ENCODE measurements at regions not wholly inside any gene's neighbourhood (a gene's known extent, or its start where the extent isn't known, plus 50 kb on each side); places are given as distances from the start of the nearest gene placed in this dataset.

GRCh38 chr18:65544701-65545100 is 206.1 kb upstream of the CDH7 start:
- Histone ChIP-seq H3K27me3 (ENCODE audit: control insufficient read depth, extremely low read depth, insufficient read depth, low read length) (no peaks in the 10 kb centered on the region), H3K9ac (ENCODE audit: control insufficient read depth, extremely low read depth, insufficient read depth, low read length) (no peak overlapping the region), H3K9me1 (ENCODE audit: control insufficient read depth, extremely low read depth, insufficient read depth, low read length) (no peaks in the 10 kb centered on the region), H3K9me3 (ENCODE audit: control insufficient read depth, low read depth, low read length) (no peaks in the 10 kb centered on the region), H4K20me1 (ENCODE audit: control insufficient read depth, extremely low read depth, insufficient read depth, low read length) (no peaks in the 10 kb centered on the region), H3K79me2 (ENCODE audit: control insufficient read depth, insufficient read depth, low read length) (no peaks in the 10 kb centered on the region), H2AFZ (ENCODE audit: control insufficient read depth, low read length) (no peak overlapping the region), H3K4me1 (ENCODE audit: control insufficient read depth, extremely low read depth, insufficient read depth, low read length) (no peaks in the 10 kb centered on the region), H3K4me2 (ENCODE audit: control insufficient read depth, extremely low read depth, insufficient read depth, low read depth, low read length) (no peak overlapping the region), H3K27ac (ENCODE audit: control insufficient read depth, insufficient read depth, low read length) (no peak overlapping the region), H3K4me3 (ENCODE audit: control insufficient read depth in 2 of 3, extremely low read depth in 1 of 3, insufficient read depth in 2 of 3, low read depth in 1 of 3, low read length in 3 of 3) (no peak overlapping the region), H3K36me3 (ENCODE audit: control insufficient read depth in 2 of 2, extremely low read depth in 1 of 2, insufficient read depth in 2 of 2, low read length in 2 of 2) (no peaks in the 10 kb centered on the region)
- dilution Hi-C loops (cut with MboI; ENCODE audit: extremely low pct_ligation_motif_present, low sequenced_read_pairs): no loop called here
- TF ChIP-seq CTCF (optimal IDR thresholded peaks at IDR 0.05 in 1 of 3, IDR thresholded peaks at IDR 0.05 in 1 of 3, conservative IDR thresholded peaks at IDR 0.05 in 1 of 3; ENCODE audit: extremely low read depth in 1 of 3, insufficient read depth in 2 of 3, low read length in 3 of 3) (no peak), EZH2 (IDR thresholded peaks at IDR 0.05; ENCODE audit: low read length) (no peak)
- no peak for DNase-seq (ENCODE audit: low read depth, low spot score)
- FAIRE-seq: no peak

GRCh38 chr18:65527879-65528633 is 222.8 kb upstream of the CDH7 start:
- Histone ChIP-seq H3K9me1 (ENCODE audit: control insufficient read depth, extremely low read depth, insufficient read depth, low read length) (no peaks in the 10 kb centered on the region), H3K27ac (ENCODE audit: control insufficient read depth, insufficient read depth, low read length) (no peak overlapping the region), H2AFZ (ENCODE audit: control insufficient read depth, low read length) (no peak overlapping the region), H3K27me3 (ENCODE audit: control insufficient read depth, extremely low read depth, insufficient read depth, low read length) (no peaks in the 10 kb centered on the region), H3K9ac (ENCODE audit: control insufficient read depth, extremely low read depth, insufficient read depth, low read length) (no peak overlapping the region), H3K36me3 (ENCODE audit: control insufficient read depth in 2 of 2, extremely low read depth in 1 of 2, insufficient read depth in 2 of 2, low read length in 2 of 2) (no peaks in the 10 kb centered on the region), H3K9me3 (ENCODE audit: control insufficient read depth, low read depth, low read length) (peaks cover 4% of the 10 kb centered on the region), H3K4me2 (ENCODE audit: control insufficient read depth, extremely low read depth, insufficient read depth, low read depth, low read length) (no peak overlapping the region), H4K20me1 (ENCODE audit: control insufficient read depth, extremely low read depth, insufficient read depth, low read length) (no peaks in the 10 kb centered on the region), H3K79me2 (ENCODE audit: control insufficient read depth, insufficient read depth, low read length) (no peaks in the 10 kb centered on the region), H3K4me1 (ENCODE audit: control insufficient read depth, extremely low read depth, insufficient read depth, low read length) (no peaks in the 10 kb centered on the region), H3K4me3 (ENCODE audit: control insufficient read depth in 2 of 3, extremely low read depth in 1 of 3, insufficient read depth in 2 of 3, low read depth in 1 of 3, low read length in 3 of 3) (no peak overlapping the region)
- FAIRE-seq: no peak
- TF ChIP-seq EZH2 (IDR thresholded peaks at IDR 0.05; ENCODE audit: low read length) (no peak), CTCF (optimal IDR thresholded peaks at IDR 0.05 in 1 of 3, IDR thresholded peaks at IDR 0.05 in 1 of 3, conservative IDR thresholded peaks at IDR 0.05 in 1 of 3; ENCODE audit: extremely low read depth in 1 of 3, insufficient read depth in 2 of 3, low read length in 3 of 3) (no peak)
- dilution Hi-C loops (cut with MboI; ENCODE audit: extremely low pct_ligation_motif_present, low sequenced_read_pairs): no loop called here
- DNase-seq (ENCODE audit: low read depth, low spot score): no peak

Data from keratinocyte (primary cell).